Colonic mucosa (tissue), 4 donors: ENCODE measurements at regions not wholly inside any gene's neighbourhood (a gene's known extent, or its start where the extent isn't known, plus 50 kb on each side); places are given as distances from the start of the nearest gene placed in this dataset.

Source experiments
- DNase-seq: peaks from one replicate; pipeline ENCODE4 v3.0.0-alpha.2; 2020
- H3K27ac ChIP-seq: fragments of 200-600 bp; one replicate; pipeline ENCODE4 v1.8.0; 2021
- H3K27me3 ChIP-seq: fragments of 200-600 bp; one replicate; pipeline ENCODE4 v1.8.0; 2021
- H3K36me3 ChIP-seq: fragments of 200-600 bp; one replicate; pipeline ENCODE4 v1.8.0; 2021
- H3K4me1 ChIP-seq: fragments of 200-600 bp; one replicate; pipeline ENCODE4 v1.8.0; 2021; ENCODE audit warnings: mild to moderate bottlenecking
- H3K4me3 ChIP-seq: fragments of 200-600 bp; one replicate; pipeline ENCODE4 v1.8.0; 2021
- H3K9ac ChIP-seq, 2 donors: one replicate each; pipeline ENCODE4 v1.7.0; 2013; ENCODE audit warnings: control low read depth in 2 of 2, low read depth in 2 of 2, low read length in 2 of 2
- H3K9me3 ChIP-seq: fragments of 200-600 bp; one replicate; pipeline ENCODE4 v1.8.0; 2021
- CTCF ChIP-seq: fragments of 200-600 bp; IDR thresholded peaks from one replicate; pipeline ENCODE4 v1.8.0; 2022; ENCODE audit warnings: antibody characterized with exemption, mild to moderate bottlenecking
- intact Hi-C: fragments of 100-400 bp; cut with DNase I; formaldehyde crosslinking; loops from one replicate; pipeline ENCODE4 v1.14.1; 2022
- donor health status: healthy.
- donor health status: DM: no; HTN: no; CAD: no.
- donor health status: DM: no; HTN: no; CAD: no.

- Histone ChIP-seq H3K4me3 (no peak overlapping the region), H3K27ac (no peak overlapping the region), H3K4me1 (no peaks in the 10 kb centered on the region), H3K36me3 (no peaks in the 10 kb centered on the region), H3K9me3 (no peaks in the 10 kb centered on the region), H3K9ac (no peak overlapping the region), H3K27me3 (no peaks in the 10 kb centered on the region)
- DNase-seq: no peak
- intact Hi-C loops: no loop called here
- no peak for TF ChIP-seq CTCF
Measured at GRCh38 chr13:90187478-90188350, 1159.8 kb upstream of the MIR17HG start.

- no peaks in the 10 kb centered on the region for H3K9me3 ChIP-seq
- intact Hi-C loops: no loop called here
- H3K36me3 ChIP-seq: no peaks in the 10 kb centered on the region
- H3K9ac ChIP-seq: no peak overlapping the region
- no peak overlapping the region for H3K27ac ChIP-seq
- no peak for DNase-seq
- no peaks in the 10 kb centered on the region for H3K4me1 ChIP-seq
- no peak overlapping the region for H3K4me3 ChIP-seq
- no peak for TF ChIP-seq CTCF
- H3K27me3 ChIP-seq: no peaks in the 10 kb centered on the region
Measured at GRCh38 chr13:90188351-90188636, 1159.2 kb upstream of the MIR17HG start.

- no peak for TF ChIP-seq CTCF
- Histone ChIP-seq H3K36me3 (no peaks in the 10 kb centered on the region), H3K27ac (no peak overlapping the region), H3K9ac (no peak overlapping the region), H3K9me3 (no peaks in the 10 kb centered on the region), H3K27me3 (no peaks in the 10 kb centered on the region), H3K4me1 (no peaks in the 10 kb centered on the region), H3K4me3 (no peak overlapping the region)
- intact Hi-C loops: no loop called here
- no peak for DNase-seq
Measured at GRCh38 chr13:90197722-90198121, 1149.8 kb upstream of the MIR17HG start.

GRCh38 chr13:90201202-90201601, 1146.3 kb upstream of the MIR17HG start:
- Histone ChIP-seq H3K4me1 (no peaks in the 10 kb centered on the region), H3K27me3 (no peaks in the 10 kb centered on the region), H3K9ac (no peak overlapping the region), H3K4me3 (no peak overlapping the region), H3K27ac (no peak overlapping the region), H3K36me3 (no peaks in the 10 kb centered on the region), H3K9me3 (no peaks in the 10 kb centered on the region)
- no peak for TF ChIP-seq CTCF
- no peak for DNase-seq
- intact Hi-C loops: no loop called here

GRCh38 chr13:90201676-90202460, 1145.6 kb upstream of the MIR17HG start:
- H3K4me3 ChIP-seq: no peak overlapping the region
- no peaks in the 10 kb centered on the region for H3K36me3 ChIP-seq
- no peaks in the 10 kb centered on the region for H3K4me1 ChIP-seq
- intact Hi-C loops: no loop called here
- H3K9me3 ChIP-seq: no peaks in the 10 kb centered on the region
- DNase-seq: no peak
- TF ChIP-seq CTCF: no peak
- H3K9ac ChIP-seq: no peak overlapping the region
- no peak overlapping the region for H3K27ac ChIP-seq
- no peaks in the 10 kb centered on the region for H3K27me3 ChIP-seq
